ENCODE measurements at regions not wholly inside any gene's neighbourhood (a gene's known extent, or its start where the extent isn't known, plus 50 kb on each side); places are given as distances from the start of the nearest gene placed in this dataset.

DNA sequence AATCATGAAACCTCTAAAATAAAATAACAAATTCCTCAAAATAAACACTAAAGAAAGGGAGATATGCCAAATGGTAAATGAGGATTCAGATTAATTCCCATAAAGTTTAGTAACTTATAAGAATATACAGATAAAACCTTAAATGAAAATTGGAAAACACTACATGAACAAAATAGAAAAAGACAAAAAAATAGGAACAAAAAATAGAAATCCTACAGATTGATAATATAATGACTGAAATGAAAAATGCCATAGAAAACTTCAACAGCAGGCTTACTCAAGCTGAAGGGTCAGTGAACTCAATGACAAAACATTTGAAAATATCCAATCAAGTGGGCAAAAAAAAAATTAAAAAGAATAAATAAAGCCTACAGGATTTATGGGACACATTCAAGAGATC, 1784.8 kb downstream of the PCDH9 start:
- TF ChIP-seq CTCF (IDR thresholded peaks at IDR 0.05) = no peak
- TF ChIP-seq EP300 (IDR thresholded peaks at IDR 0.05) = no peak
- no peak for TF ChIP-seq POLR2A (IDR thresholded peaks at IDR 0.05)
